SU-DHL-6 (cell line): ENCODE measurements at regions not wholly inside any gene's neighbourhood (a gene's known extent, or its start where the extent isn't known, plus 50 kb on each side); places are given as distances from the start of the nearest gene placed in this dataset.

Experiments
- H2AFZ ChIP-seq: fragments of 200-600 bp; sonication (generic); 2 replicates; pipeline ENCODE4 v1.6.1; 2014; ENCODE audit warnings: low read depth, mild to moderate bottlenecking, moderate library complexity, mixed read lengths, antibody characterized with exemption, low read length; ENCODE audit not compliant: severe bottlenecking
- H3F3A ChIP-seq: fragments of 200-600 bp; shearing (Covaris generic); 2 replicates; pipeline ENCODE4 v1.6.0; 2016; ENCODE audit warnings: antibody characterized with exemption, mild to moderate bottlenecking; ENCODE audit not compliant: insufficient read depth
- H3K27ac ChIP-seq: fragments of 200-600 bp; sonication (generic); 2 replicates; pipeline ENCODE4 v1.5.1; 2016; ENCODE audit warnings: low read depth, mild to moderate bottlenecking, low read length, moderate library complexity, mixed read lengths
- H3K27me3 ChIP-seq: fragments of 200-600 bp; sonication (generic), shearing (Covaris generic); 2 replicates; pipeline ENCODE4 v1.6.0; 2014; ENCODE audit warnings: mild to moderate bottlenecking, low read length
- H3K36me3 ChIP-seq: fragments of 200-600 bp; sonication (generic); 2 replicates; pipeline ENCODE4 v1.6.1; 2014; ENCODE audit warnings: mild to moderate bottlenecking, low read length, mixed read lengths
- H3K4me2 ChIP-seq: fragments of 300-600, 200-600 bp; shearing (Covaris generic), sonication (generic); 2 replicates; pipeline ENCODE4 v1.6.0; 2014; ENCODE audit warnings: low read length, low read depth, mild to moderate bottlenecking; ENCODE audit not compliant: poor library complexity, severe bottlenecking
- H3K4me3 ChIP-seq: fragments of 200-600 bp; sonication (generic); 2 replicates; pipeline ENCODE4 v1.5.1; 2014; ENCODE audit warnings: antibody characterized with exemption, low read length, mild to moderate bottlenecking, mixed read lengths; ENCODE audit not compliant: insufficient read depth, poor library complexity, severe bottlenecking
- H3K79me2 ChIP-seq: fragments of 200-600 bp; sonication (generic); 2 replicates; pipeline ENCODE4 v1.6.1; 2014; ENCODE audit warnings: mild to moderate bottlenecking, low read length, moderate library complexity; ENCODE audit not compliant: insufficient read depth
- H3K9ac ChIP-seq: fragments of 200-600 bp; sonication (generic); 2 replicates; pipeline ENCODE4 v1.7.0; 2014; ENCODE audit warnings: mild to moderate bottlenecking, low read length
- H3K9me2 ChIP-seq: fragments of 200-600 bp; sonication (generic); replicated peaks from 2 replicates; pipeline ENCODE4 v1.6.1; 2014; ENCODE audit warnings: low read length; ENCODE audit not compliant: insufficient read depth
- H3K9me3 ChIP-seq: fragments of 200-600 bp; sonication (generic); 2 replicates; pipeline ENCODE4 v1.6.1; 2014; ENCODE audit warnings: low read length, mixed read lengths; ENCODE audit not compliant: insufficient read depth
- H4K20me1 ChIP-seq: fragments of 200-600 bp; sonication (generic); 2 replicates; pipeline ENCODE4 v1.6.1; 2014; ENCODE audit warnings: low read depth, mild to moderate bottlenecking, antibody characterized with exemption, low read length, moderate library complexity, mixed read lengths
- CTCF ChIP-seq: fragments of 200-600 bp; sonication (generic); IDR thresholded peaks from one replicate; pipeline ENCODE4 v1.5.1; 2017; ENCODE audit warnings: antibody characterized with exemption, mild to moderate bottlenecking, low read length, moderate library complexity; ENCODE audit not compliant: insufficient read depth, poor library complexity, severe bottlenecking
- EZH2phosphoT487 ChIP-seq: fragments of 200-600 bp; sonication (generic), shearing (Covaris generic); conservative IDR thresholded peaks from 2 replicates; pipeline ENCODE4 v1.6.1; 2018; ENCODE audit warnings: mild to moderate bottlenecking, antibody characterized with exemption, low read length, moderate library complexity, mixed read lengths

- H2AFZ ChIP-seq, result no peak overlapping the region
- H4K20me1 ChIP-seq, result no peaks in the 10 kb centered on the region
- no peaks in the 10 kb centered on the region for H3K9me3 ChIP-seq
- no peak overlapping the region for H3K27ac ChIP-seq
- H3K9me2 ChIP-seq, result no peaks in the 10 kb centered on the region
- H3F3A ChIP-seq, result no peaks in the 10 kb centered on the region
- H3K4me2 ChIP-seq, result no peak overlapping the region
- no peak overlapping the region for H3K9ac ChIP-seq
- TF ChIP-seq EZH2phosphoT487 (no peak), CTCF (peak; percentile 20)
- H3K36me3 ChIP-seq, result no peaks in the 10 kb centered on the region
- no peaks in the 10 kb centered on the region for H3K79me2 ChIP-seq
- H3K27me3 ChIP-seq, result no peaks in the 10 kb centered on the region
- H3K4me3 ChIP-seq, result no peak overlapping the region
These were observed 171.3 kb downstream of the BTC start for GRCh38 chr4:74623041-74623440.

- H4K20me1 ChIP-seq, result no peaks in the 10 kb centered on the region
- H3K4me3 ChIP-seq, result no peak overlapping the region
- no peak overlapping the region for H3K9ac ChIP-seq
- H3K9me2 ChIP-seq, result no peaks in the 10 kb centered on the region
- H3K79me2 ChIP-seq, result no peaks in the 10 kb centered on the region
- no peaks in the 10 kb centered on the region for H3K27me3 ChIP-seq
- TF ChIP-seq CTCF (no peak), EZH2phosphoT487 (no peak)
- no peaks in the 10 kb centered on the region for H3K9me3 ChIP-seq
- H3K4me2 ChIP-seq, result no peak overlapping the region
- no peaks in the 10 kb centered on the region for H3F3A ChIP-seq
- H2AFZ ChIP-seq, result no peak overlapping the region
- no peaks in the 10 kb centered on the region for H3K36me3 ChIP-seq
- H3K27ac ChIP-seq, result no peak overlapping the region
These were observed 169.8 kb downstream of the BTC start for GRCh38 chr4:74624351-74625151.

- no peak overlapping the region for H3K4me3 ChIP-seq
These were observed 168.3 kb downstream of the BTC start for GRCh38 chr4:74625981-74626380.

More at GRCh38 chr4:74625981-74626380, 168.3 kb downstream of the BTC start:
- no peak overlapping the region for H3K27ac ChIP-seq
- no peaks in the 10 kb centered on the region for H3K79me2 ChIP-seq
- H3K9ac ChIP-seq, result no peak overlapping the region
- TF ChIP-seq CTCF (no peak), EZH2phosphoT487 (no peak)
- H4K20me1 ChIP-seq, result no peaks in the 10 kb centered on the region
- H3K9me3 ChIP-seq, result no peaks in the 10 kb centered on the region
- H3K36me3 ChIP-seq, result no peaks in the 10 kb centered on the region
- no peaks in the 10 kb centered on the region for H3K27me3 ChIP-seq
- H3F3A ChIP-seq, result no peaks in the 10 kb centered on the region
- H2AFZ ChIP-seq, result no peak overlapping the region
- no peaks in the 10 kb centered on the region for H3K9me2 ChIP-seq
- H3K4me2 ChIP-seq, result no peak overlapping the region
